ENCODE measurements at regions not wholly inside any gene's neighbourhood (a gene's known extent, or its start where the extent isn't known, plus 50 kb on each side); places are given as distances from the start of the nearest gene placed in this dataset.
"Not testable (repeated sequence)": the region's sequence is repeated elsewhere in the genome, so short reads cannot be mapped to it uniquely, and the experiment has no call there.

GRCh38 chr4:45207241-45207863 is 481.0 kb upstream of the GNPDA2 start:
- not testable (repeated sequence) for DNase-seq

- DNase-seq, result no peak
Measured at GRCh38 chr4:45199736-45200135, 473.4 kb upstream of the GNPDA2 start.

GRCh38 chr4:45188501-45188900 is 462.1 kb upstream of the GNPDA2 start:
- DNase-seq, result no peak

GRCh38 chr4:45186249-45186648 is 459.9 kb upstream of the GNPDA2 start:
- no peak for DNase-seq

GRCh38 chr4:45183905-45184304 is 457.5 kb upstream of the GNPDA2 start:
- DNase-seq, result no peak

DNA sequence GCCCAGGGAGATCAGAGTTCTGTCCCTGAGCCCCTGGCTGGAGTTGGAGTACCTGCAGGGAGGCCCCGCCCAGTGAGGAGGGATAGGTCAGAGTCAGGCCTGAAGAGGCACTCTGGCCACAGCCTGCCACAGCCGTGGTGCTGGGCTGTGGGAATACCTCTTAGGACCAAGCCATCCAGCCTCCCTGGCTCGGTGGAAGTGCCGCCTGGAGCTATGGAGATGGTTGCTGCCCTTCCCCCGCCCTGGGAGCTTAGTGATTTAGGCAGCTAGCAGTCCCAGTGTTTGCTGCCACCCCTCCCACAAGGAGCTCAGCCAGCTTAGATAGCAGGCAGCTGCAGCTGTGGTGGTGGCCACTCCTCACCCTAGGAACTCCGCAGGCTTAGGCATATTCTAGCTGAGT is 446.3 kb upstream of the GNPDA2 start:
- no peak for DNase-seq

DNA sequence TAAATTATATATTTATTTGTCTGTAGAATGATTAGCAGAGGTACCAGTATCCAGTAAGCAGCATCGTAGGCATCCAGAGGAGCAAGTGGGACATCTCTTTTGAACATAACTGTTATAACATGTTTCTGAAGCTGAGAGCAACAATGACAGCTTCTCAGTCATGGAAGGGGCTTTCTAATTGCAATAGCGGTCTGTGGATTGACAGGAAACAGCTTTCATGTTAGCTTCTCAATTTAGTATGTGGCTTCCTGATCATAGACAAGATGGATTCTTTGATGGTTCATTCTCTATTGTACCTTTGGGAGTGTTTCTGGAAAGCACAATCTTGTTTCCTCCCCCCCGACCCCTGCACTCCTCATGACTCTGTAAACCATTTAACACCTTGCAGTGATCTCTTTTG is 434.6 kb upstream of the GNPDA2 start:
- DNase-seq, result no peak

DNA sequence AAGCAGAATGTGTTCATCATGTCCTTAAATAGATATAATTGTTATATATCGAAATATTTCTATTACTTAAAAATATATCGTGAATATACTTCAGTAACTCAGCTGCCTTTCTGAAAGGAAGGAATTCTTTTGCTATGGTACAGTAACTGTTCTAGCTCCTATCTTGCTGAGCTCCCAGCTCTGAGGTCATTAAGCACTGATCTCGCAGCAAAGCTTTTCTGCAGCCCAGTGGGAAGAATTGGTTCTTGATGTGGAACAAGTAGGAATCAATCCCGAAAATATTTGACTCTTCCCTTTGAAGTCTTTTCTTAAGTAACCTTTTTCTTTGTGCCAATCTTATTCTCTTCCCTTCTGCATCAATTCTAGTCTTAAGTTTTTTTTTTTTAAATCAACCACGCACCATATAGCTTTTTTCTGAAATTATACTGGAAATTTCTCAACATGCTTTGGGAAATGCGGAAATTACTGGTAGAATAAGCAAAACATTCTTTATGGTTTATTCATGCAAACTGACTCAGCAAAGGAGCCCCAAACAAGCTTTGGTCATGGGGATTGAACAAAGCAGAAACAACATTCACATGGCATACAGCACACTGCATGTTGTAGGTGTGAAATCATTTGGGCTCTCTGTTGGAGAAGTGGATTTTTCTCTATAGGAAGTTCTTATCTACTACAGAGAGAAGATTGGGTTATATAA is 428.9 kb upstream of the GNPDA2 start:
- no peak for DNase-seq

GRCh38 chr4:45147866-45148265 is 421.5 kb upstream of the GNPDA2 start:
- DNase-seq, result no peak

DNA sequence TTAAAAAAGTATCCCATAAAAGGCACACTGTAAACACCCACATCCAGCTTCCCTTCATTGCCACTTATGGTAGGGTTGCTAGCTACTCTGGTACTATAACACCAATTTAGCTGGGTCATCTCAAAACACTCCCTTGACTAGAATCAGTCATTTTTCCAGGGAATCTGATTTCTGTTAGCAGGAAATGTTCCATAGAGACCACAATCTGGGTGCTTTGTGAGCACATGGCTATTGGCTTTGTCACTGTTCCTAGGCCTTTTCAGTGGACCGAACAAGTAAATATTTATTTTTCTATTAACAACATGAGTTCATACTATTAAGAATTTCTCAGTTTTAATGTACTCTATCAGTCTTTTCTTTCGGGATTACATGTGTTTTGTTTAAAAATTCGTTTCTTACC is 404.7 kb upstream of the GNPDA2 start:
- DNase-seq, result no peak

GRCh38 chr4:45122406-45122805 is 396.1 kb upstream of the GNPDA2 start:
- no peak for DNase-seq

DNA sequence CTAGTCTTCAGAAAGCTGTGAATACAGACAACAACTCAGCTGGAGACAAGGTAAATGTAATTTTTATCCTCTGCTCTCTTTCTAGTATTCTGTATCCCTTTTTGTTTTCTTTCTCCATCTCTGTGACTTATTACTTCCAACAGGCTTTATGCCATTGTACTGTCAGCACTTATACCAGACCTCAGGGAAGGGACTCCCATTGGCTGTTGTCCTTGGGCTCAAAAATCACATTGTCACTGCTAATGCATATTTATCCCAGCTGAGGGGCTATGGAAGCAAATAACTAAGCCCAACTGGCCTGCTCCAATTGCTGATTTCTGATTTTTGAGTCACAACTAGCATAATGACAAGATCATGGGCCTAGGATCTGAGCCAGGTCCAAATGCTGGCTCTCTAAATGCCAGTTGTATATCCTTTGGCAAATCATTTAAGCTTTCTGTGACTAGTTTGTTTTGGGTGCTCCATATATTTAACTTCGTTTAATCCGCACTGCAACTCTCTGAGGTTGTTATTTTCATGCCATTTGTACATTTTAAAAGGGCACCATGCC is 395.1 kb upstream of the GNPDA2 start:
- peak in 1 of 2 experiments; percentile 26 for DNase-seq

- no peak for DNase-seq
Measured at GRCh38 chr4:45120163-45120562, 393.8 kb upstream of the GNPDA2 start.

DNA sequence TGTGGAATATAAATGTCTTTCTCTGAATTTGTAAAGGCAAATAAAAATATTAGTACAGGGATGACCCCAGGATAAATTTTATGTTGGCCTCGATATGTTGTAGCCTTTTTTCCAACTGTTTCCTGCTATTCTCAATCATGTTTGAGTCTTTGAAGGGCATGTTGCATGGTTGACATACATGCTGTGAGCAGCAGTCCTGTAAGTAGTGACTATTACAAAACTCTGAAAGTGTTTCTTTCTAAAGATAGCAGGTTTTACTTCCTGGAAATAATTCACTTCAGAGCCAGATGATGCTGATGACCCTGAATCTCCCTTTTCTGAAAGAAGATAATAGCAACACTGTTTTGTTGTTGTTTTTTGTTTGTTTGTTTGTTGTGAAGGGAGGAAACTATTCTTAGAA is 393.0 kb upstream of the GNPDA2 start:
- DNase-seq, result no peak

DNA sequence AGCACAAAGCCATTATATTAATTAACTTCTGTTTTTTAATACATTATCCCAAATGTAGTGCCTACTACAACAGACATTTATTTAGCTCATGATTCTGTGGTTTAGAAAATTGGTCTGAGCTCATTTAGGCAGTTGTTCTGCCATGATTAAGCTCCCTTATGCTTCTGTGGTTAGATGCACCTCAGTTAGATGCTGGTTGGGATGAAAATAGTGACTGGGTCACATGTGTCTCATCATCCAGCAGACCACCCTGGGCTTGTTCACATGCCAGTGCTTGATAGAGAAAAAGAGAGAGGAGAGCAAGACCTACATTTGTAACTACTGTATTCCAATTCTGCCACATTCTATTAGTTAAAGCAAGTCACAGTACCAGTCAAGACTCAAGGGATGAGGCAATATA is 376.4 kb upstream of the GNPDA2 start:
- DNase-seq, result no peak

GRCh38 chr4:45100956-45101818 is 374.8 kb upstream of the GNPDA2 start:
- DNase-seq, result no peak

DNA sequence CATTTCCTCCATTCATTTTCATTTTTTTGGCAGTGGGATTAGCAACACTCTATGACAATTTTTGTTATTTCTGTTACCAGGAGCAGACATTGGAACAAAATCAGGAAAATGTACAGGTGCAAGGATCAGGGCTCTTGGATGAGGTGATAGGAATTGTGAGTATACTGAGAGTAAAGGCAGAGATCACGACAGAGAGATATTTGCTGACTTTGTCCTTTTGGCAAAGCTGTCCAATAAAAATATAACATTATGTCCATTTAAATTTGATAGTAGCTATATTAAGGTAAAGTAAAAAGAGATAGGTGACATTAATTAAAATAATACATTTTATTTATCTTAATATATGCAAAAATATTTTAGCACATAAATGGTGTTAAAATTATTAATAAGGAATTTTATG is 373.1 kb upstream of the GNPDA2 start:
- no peak for DNase-seq

DNA sequence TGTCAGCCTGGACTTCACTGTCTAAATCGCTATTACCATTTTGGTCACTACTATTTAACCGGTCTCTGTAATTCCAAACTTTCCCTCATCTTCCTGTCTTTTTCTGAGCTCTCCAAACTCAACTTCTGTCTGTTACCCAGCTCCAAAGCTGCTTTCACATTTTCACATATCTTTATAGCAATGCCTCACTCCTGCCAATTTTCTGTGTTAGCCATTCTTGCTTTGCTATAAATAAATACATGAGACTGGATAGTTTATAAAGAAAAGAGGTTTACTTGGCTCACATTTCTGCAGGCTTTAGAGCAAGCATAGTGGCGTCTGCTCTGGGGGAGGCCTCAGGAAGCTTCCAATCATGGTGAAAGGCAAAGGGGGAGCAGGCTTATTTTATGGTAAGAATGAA is 368.3 kb upstream of the GNPDA2 start:
- no peak for DNase-seq

GRCh38 chr4:45082101-45082500 is 355.7 kb upstream of the GNPDA2 start:
- no peak for DNase-seq

- no peak for DNase-seq
Measured at GRCh38 chr4:45079616-45080015, 353.3 kb upstream of the GNPDA2 start.

DNA sequence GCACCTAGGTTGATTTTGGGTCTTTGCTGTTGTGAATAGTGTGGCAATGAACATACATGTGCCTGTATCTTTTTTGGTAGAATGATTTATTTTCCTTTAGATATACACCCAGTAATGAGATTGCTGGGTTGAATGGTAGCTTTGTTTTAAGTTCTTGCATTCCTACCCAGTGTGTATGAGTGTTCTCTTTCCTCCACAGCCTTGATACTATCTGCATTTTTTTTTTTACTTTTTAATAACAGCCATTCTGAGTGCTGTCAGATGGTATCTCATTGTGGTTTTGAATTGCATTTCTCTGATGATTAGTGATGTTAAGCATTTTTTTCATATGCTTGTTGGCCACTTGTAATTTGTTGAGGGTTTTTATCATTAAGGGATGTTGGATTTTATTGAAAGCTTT is 351.8 kb upstream of the GNPDA2 start:
- no peak for DNase-seq

GRCh38 chr4:45072981-45073380 is 346.6 kb upstream of the GNPDA2 start:
- no peak for DNase-seq

- DNase-seq, result no peak
Measured at GRCh38 chr4:45064741-45065140, 338.4 kb upstream of the GNPDA2 start.

DNA sequence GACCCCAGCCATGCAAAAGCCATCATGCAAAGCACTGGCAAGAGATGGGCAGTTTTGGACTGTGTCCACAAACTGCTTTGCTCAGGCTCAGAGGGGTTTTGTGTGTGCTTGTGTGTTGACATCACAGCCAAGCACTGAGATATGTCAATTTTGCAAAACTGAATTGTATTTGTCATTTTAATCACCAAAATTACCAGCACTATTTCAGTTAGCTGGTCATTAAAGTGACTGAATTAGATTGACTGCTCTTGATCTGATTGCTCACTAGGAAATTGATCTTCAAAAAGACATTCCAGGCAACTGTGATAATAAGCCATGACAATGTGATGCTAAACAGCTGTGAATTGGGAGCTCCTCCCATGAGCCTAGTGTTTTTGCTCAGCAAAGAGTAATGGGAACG is 337.3 kb upstream of the GNPDA2 start:
- DNase-seq, result peak; percentile 70 to 76
